Left cardiac atrium (tissue), 4 donors: ENCODE measurements at regions not wholly inside any gene's neighbourhood (a gene's known extent, or its start where the extent isn't known, plus 50 kb on each side); places are given as distances from the start of the nearest gene placed in this dataset.

Experiments used
- ATAC-seq, 2 donors: fragments of 200-7000 bp; cut with Tn5 transposase; one replicate each; pipeline ENCODE4 v1.9.1; 2020; ENCODE audit warnings: mild to moderate bottlenecking in 2 of 2, moderate library complexity in 2 of 2
- DNase-seq: peaks from one replicate; pipeline ENCODE4 v3.0.0-alpha.2; 2020
- intact Hi-C, 2 donors: fragments of 100-400 bp; cut with DNase I; formaldehyde crosslinking; loops; one replicate each; pipeline versions ENCODE4 v1.14.1 to v1.15.1; 2022 to 2023
- donor health status: DM: no; HTN: yes; CAD: no.
- donor health status: DM: no; HTN: yes; CAD: no; lungs with severe emphysema.
- donor health status: DM: yes; HTN: yes; CAD: no.
- donor health status: Dilated cardiomyopathy.

DNA sequence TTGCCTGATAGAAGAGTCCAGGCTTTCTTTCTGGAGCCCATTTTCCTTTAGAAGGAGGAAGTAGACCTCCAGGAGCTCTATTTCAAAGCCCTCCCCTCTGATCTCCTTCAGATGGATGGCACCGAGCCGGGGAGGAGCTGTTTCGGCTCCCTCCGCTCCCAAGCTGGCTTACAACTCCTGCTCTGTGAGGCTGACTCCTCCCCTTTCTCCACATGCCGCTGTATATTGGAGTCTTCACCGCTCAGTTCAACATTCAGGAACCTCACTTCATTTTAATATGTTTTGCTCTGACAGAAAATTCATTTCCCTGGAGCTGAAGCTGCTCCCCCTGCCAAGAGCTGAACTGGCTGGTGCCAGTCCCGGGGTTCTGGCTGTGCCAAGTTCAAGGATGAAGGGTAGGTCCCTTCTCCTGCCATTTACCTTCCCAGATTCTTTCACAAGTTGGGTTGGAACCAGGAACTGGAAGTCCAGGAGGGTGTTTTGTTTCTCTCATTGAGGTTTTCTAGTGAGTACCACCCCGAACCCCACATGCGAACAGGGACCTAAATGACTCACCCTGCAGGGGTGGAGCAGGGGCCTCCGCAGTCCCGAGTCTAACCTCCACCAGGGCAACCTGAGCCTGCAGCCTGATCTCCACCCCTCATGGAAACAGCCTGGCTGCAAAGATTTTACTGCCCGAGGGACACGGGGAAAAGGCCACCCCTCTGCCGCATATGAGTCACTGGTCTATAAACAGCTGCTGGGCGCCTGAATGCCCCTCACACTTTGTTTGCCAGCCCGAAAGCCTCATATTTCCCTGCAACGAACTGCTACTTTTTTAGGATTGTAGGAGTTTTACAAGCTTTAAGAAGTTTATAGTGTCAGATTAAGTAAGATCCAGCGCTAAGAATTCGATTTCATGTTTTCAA, 68.6 kb upstream of the FOXA2 start:
- DNase-seq (no peak), ATAC-seq (no peak)
- intact Hi-C loops, result no loop called here

DNA sequence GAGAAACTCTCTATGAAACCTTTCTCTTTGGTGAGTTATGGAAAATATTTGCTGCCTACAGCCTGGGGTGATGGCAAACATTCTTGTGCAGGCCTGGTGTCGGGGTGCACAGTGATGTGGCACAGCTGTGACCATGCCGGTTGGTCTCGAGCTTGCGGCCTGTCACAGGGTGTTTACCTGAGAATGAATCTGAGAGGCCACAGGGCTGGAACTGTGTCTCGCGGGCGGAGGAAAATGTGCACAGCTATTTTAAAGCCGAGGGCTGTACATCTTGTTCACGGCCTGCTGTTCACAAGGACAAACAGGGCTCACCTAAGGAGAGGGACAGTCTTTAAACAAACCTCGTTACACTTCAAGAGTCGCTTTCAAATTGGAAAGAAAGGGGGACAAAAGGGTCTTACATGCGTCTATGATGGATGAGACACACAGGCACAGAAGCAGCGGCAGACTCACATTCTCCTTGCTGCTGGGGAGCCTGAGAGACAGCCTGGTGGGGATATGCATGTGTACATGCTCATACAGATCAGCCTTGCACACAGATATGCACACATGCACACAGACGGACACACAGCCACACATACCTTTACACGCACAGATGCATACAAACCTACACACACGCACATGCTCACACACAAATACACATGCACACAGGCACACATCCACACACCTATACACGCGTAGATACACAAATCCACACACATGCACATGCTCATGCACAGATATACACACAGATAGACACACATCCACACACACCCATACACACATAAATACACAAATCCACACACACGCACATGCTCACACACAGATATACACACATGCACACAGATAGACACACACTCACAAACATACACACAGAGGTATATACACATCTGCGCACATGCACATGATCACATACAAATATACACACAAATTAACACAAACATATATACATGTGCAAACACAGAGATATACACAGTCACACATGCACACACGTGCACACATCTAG, 69.6 kb upstream of the FOXA2 start:
- no peak for ATAC-seq
- intact Hi-C loops, result no loop called here
- no peak for DNase-seq

DNA sequence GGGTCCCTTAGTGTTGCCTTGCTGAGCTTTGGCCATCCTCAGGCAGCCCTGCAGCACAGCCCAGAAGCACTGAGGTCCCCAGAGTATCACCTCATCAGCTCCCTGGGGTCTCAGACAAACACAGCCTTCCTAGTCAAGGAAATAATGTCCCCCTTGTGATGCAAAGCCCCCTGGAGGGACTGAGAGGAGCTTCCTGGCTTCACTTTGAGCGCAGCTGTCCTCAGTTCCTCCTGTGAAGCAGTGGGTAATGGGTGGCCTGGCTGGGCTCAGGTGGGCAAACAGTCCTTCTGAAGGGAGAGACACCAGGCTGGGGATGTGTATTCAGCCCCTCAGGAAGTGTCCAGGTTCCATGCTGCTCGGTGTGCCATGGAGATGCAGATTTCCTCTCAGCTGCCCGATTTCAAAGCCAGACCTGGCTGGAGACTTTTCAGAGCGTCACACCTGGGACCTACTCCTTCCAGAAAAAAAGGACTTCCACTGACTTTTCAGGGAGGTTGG, 79.2 kb upstream of the FOXA2 start:
- ATAC-seq (no peak), DNase-seq (no peak)
- intact Hi-C loops, result no loop called here

DNA sequence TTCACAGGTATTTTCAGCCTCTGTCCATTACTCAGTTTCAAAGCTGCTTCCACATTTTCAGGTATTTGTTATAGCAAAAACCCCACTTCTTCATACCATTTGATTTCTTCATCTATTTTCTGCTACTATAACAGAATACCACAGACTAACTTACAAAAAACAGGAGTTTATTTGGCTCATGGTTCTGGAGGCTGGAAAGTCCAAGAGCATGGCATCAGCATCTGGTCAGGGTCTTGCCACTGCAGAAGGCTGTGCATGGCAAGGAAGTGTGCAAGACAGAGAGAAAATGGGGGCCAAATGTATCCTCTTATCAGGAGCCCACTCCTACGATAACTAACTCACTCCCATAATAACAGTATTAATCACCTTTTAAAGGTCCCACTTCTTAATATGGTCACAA, 82.8 kb upstream of the FOXA2 start:
- no peak for DNase-seq
- intact Hi-C loops, result no loop called here
- no peak for ATAC-seq

DNA sequence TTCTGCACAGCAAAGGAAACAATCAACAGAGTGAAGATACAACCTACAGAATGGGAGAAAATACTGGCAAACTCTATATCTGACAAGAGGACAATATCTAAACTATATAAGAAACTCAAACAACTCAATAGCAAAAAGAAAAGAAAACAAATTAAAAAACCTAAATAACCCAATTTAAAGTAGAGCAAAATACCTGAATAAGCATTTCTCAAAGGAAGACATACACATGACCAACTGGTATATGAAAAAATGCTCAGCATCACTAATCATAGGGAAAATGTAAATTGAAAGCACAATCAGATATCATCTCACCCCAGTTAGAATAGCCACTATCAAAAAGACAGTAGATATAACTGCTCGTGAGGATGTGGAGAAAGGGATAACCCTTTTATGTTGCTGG, 87.8 kb upstream of the FOXA2 start:
- intact Hi-C loops, result no loop called here
- no peak for DNase-seq
- ATAC-seq, result no peak

DNA sequence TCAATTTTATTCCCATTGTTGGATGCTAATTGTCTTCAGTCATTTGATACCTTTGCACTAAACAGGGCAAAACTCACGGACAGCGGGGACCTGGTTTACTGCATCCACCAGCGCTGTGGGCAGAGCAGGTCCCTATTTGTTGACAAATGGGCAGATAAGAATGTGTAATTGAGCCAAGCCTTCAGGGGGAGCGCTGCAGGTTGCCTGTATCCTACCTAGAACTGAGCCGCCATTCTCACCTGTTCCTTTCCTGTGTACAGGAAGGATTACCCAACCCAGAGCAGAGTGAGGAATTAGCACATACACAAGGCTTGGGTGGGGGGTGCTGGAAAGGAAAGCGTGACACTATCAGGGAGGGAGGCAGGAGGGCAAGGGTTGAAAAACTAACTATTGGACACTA, 89.1 kb upstream of the FOXA2 start:
- no peak for ATAC-seq
- intact Hi-C loops, result no loop called here
- no peak for DNase-seq

DNA sequence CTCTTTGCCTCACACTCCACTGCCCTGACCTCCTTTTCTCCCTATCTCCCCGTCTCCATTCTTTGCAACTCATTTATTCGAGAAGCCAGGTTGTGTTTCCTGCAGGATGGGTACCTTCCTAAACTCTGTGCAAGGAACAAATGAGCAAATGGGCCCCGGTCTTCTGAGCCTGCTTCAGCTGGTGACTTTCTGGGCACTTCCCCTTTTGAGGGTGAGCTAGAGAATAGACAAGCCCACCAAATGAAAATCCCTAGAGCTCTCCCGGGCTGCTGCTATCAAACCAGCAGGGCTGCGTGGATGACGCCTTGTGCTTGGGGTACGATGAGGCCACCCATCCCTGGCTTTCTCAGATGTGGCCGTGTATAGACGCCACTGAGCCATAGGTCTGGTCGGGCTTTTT, 91.0 kb upstream of the FOXA2 start:
- no peak for DNase-seq
- intact Hi-C loops, result no loop called here

DNA sequence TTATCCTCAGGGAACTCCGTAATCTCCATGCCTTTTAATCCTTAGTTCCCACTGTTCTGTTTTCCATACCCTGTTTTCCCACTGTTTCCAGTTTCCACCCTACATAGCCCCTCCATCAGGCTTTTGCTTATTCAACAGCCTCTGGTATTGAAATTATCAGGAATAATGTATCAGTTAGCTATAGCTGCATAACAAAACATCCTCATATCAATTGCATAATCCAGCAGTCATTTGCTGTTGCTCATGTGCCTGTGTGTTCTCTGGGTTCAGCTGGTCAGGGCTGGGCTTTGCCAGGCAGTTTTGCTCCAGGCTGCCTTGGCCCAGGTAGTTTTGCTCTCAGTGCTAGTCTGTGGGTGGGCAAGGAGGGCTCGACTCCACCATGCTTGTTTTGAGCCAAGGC, 94.3 kb upstream of the FOXA2 start:
- no peak for DNase-seq
- intact Hi-C loops, result no loop called here
- no peak for ATAC-seq

More for the DNA sequence above, 91.0 kb upstream of the FOXA2 start:
- no peak for ATAC-seq

DNA sequence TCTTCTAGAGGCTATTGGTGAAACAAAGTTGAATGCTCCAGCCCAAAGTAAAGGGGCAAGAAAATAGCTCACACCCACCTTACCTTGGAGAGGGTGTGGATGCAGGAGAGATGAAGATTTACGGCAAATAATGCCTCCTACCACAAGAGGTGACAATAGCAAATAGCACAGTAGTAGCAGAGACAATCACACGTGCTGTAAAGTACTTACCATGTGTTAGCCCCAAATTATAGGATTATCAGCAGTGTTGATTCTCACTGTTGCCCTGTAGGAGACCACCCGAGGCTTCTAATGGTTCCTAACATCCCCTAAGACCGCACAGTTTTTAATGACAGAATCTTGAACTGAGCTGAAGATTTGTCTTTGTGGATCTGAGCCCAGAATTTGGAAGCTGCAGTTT, 94.8 kb upstream of the FOXA2 start:
- intact Hi-C loops, result no loop called here
- DNase-seq (no peak), ATAC-seq (no peak)

DNA sequence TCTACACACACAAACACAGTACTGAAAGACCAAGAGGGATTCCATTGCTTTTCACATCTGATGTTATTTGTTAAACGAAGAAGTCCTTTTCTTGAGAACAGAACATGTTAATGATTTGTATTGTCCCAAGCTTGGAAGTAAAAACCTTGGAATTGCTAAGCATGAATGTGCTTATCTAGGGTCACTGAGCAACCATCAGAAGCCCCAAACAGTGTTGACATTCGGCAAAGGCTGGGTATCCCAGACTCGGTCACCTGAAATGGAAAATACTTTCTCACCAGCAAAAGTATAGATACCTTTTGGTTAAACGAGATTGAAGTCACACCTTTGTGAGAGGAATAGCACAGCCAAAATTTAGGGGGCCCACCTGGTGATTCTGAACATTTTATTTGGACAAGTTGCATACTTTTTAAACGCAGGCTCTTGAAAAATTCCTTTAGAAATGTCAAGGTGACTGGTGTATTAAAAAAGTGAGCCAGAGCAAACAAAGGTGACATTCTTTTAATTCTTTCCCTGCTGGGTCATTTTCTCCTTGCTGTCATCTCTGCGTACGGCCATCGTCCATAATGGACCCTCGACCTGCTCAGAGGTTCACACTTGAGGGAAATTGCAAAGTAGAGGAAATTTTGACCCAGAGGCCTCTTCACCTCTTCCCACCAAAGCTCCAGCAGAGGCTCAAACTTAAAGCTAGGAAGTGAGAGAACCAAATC, 95.8 kb upstream of the FOXA2 start:
- intact Hi-C loops, result loop anchor here (5.0 kb wide), 2 partner anchors 338 to 963 kb away; no protein-coding TSS in a partner anchor
- DNase-seq, result no peak
- no peak for ATAC-seq

DNA sequence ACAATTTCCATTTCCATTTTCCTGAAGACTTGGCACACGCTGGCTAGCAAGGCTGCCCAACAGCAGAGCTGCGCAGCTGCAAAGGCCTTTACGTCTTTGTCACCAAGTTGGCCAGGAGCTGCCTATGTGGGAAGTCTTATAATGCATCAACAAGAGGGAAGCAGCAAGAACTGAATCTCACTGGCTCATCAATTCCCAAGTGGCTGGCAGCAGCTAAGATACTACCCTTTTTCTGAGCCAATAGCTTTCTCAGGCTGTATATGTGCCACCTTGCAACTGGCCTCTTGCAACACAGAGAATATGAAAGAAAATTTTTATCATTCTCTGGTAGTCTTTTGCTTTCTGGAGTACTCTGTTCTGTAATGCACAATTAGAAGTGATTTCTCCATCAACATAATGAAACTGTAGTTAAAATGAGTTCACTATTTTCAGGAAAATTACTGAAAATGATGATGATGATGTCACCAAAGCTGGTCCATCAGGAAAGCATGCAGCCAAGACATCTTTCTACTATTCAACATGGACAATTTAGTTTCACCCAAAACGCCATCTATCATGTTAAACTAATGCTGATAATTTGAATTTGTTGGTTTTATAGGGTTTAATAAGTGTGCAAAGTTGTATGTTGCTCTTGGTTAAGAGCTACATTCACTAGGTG, 97.3 kb upstream of the FOXA2 start:
- intact Hi-C loops, result loop anchor here (5.0 kb wide), 2 partner anchors 339 to 964 kb away; no protein-coding TSS in a partner anchor
- DNase-seq (no peak), ATAC-seq (no peak)

DNA sequence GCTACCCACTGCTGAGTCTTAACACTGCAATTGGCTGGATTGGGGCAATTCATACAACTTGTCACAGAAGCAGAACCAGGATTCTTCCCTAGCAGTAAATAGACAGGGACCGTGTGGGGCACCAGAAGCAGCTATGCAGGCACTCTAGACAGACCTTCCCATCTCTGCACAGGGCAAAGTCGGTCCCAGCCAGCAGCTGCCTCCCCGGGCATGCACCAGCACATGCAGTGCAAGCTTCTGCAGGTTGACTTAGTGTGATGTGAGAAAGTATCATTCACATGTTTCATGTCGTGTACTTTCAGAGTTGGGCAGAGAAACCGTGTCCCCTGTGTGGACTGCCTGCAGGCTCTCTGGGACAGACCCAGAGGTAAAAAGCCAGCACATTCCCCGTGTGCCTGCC, 98.0 kb upstream of the FOXA2 start:
- intact Hi-C loops, result loop anchor here (5.0 kb wide), 2 partner anchors 340 to 965 kb away; no protein-coding TSS in a partner anchor
- ATAC-seq, result no peak
- DNase-seq, result no peak

DNA sequence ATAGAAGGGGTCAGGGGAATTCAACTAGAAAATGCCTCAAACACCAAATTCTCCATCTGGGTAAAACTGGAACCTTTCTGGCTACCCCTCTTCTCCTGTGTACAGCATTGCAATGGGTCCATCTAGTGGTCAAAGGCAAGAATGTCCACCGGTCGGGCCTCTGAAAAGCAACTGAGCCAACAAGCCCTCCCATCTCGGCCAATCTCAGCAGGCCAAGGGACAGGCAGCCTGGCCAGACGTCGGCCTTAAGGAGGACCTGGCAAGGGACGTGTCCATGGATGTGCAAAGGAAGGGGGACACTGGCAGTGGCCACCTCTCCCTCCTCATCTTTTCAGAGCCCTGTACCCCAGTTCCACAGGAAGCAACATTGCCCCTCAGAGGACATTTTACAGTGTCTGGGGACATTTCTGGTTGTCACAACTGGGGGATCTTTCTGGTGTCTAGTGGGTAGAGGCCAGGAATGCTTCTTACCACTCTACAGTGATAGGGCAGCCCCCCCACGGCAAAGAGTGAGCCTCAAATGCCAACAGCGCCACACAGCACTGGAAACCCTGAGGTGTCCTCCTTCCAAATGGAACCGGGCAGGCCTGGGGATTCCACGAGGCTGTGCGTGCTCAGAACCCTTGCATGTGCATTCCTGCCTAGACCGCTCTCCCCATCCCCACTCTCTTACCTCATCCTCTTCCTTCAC, 99.8 kb upstream of the FOXA2 start:
- ATAC-seq, result peak; percentile 74 to 79
- peak; percentile 61 for DNase-seq
- intact Hi-C loops, result loop anchor here (2.0 to 5.0 kb wide), 3 partner anchors 342 to 967 kb away; no protein-coding TSS in a partner anchor

DNA sequence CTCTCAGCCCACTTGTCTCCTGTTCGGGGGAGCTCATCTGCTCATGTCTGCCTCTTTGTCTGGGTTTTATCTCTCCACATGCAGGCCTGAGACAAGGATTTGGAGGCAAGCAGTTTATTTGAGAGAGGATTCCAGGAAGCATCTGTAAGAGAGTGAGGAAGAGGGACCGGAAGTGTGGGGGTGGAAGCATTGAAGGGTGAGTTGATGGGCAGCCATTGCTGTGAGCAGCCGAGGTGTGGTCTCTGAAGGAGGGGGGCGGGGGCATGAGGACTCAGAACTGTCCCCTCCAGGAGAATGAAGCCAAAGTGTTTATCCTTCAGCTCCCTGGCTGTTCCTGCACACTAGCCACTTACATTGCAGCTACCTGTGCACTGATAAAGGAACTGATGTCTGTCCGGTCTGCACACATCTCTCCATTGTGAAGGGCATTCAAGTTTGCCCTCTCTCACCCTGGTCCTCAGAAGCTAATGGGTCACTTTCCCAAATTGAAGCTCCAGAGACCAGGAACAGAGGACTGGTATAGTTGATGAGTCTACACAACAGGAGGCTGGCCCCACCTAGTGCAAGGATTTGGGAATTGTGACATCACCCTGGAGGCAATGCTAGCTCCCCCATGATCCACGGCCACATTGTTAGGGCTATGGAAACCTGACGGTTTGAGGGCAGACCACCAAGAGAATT, 100.5 kb upstream of the FOXA2 start:
- intact Hi-C loops, result loop anchor here (2.0 to 5.0 kb wide), 3 partner anchors 343 to 968 kb away; no protein-coding TSS in a partner anchor
- ATAC-seq, result no peak

DNA sequence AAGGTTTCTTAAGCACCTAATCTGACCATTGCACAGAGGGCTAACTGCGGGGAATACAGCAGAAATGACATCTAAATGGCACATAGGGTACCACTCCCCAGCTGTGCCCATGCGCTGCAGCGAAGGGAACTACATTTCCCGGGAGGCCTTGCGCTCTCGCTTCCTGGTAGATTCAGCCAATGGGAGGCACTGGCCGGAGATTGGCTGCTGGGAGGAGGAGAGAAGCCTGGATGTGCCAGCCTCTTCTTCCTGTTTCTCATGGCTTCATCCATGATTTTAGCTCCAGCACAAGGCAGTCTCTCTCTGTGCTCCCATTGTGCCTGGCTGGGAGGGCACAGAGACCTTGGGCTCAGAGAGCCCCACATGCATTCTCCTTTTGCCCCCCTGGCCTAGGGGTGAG, 101.7 kb upstream of the FOXA2 start:
- peak; percentile 67 to 81 for ATAC-seq
- DNase-seq, result peak; percentile 70
- intact Hi-C loops, result no loop called here

More for the DNA sequence above, 100.5 kb upstream of the FOXA2 start:
- DNase-seq, result no peak

DNA sequence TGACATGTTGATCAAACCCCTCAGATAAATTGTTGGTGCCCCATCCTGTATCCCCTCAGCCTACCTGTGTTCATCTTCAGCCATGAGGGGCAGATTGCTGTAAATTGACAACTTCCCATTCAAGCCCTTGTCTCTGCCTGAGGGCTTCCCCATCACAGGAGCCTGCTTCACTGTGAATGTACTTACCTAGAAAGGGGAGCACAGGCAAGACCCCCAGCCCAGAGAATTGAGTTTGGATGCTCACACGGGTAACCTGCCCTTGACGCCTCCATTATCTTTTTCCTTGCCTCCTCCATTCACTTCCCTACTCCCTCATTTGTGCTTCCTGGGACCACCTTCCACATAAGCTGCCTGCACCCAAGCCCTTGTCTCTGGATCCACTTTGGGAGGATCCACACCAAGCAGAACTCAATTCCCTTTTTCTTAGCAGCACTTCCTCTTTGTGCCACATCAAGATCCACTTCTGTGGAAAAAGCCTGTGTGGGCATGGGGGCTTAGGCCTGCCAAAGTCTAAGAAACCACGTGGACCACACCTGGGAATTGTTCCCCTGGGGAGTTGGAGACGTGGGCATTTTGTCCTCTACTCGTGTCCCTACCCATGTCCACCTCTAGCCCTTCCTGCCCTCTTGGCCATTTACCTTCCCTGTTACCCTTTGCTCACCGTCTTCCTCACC, 103.4 kb upstream of the FOXA2 start:
- ATAC-seq (no peak), DNase-seq (no peak)
- intact Hi-C loops, result no loop called here

DNA sequence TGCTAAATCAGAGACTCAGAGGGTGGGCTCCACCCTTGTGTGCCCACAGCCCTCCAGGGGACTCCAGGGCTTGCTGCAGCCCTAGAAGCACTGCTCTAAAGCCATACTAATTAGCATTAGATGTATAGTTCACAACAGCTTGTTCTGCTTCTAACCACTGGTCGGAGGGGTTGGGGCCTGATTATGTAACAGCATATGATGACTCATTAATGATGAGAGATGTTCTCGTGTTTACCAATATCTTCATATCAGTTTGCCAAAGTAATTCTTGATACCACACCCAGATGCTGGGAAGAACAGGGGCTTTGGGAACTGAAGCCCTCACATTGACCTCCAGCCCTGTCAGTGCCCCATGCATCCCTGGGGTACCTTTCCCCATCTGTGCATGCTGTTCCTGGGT, 104.1 kb upstream of the FOXA2 start:
- no peak for DNase-seq
- no peak for ATAC-seq
- intact Hi-C loops, result no loop called here
